Panc1 (cell line): ENCODE measurements at regions not wholly inside any gene's neighbourhood (a gene's known extent, or its start where the extent isn't known, plus 50 kb on each side); places are given as distances from the start of the nearest gene placed in this dataset.

Experiments
- CTCF ChIP-seq: fragments of 450-650 bp; IDR thresholded peaks from 2 replicates; pipeline ENCODE4 v1.5.1; 2017; ENCODE audit warnings: mild to moderate bottlenecking
- POLR2AphosphoS5 ChIP-seq: IDR thresholded peaks from 2 replicates; pipeline ENCODE4 v1.6.1; 2012; ENCODE audit warnings: mild to moderate bottlenecking, low read depth, low read length, moderate library complexity
- REST ChIP-seq, 2 experiments: IDR thresholded peaks; 2 replicates each; pipeline ENCODE4 v1.6.1; 2011 to 2012; ENCODE audit warnings: low read depth in 2 of 2, control low read depth in 1 of 2, low read length in 1 of 2, mild to moderate bottlenecking in 1 of 2, moderate library complexity in 1 of 2; ENCODE audit not compliant: insufficient read depth in 1 of 2
- SIN3A ChIP-seq: IDR thresholded peaks from 2 replicates; pipeline ENCODE4 v1.6.1; 2012; ENCODE audit warnings: low read depth, mild to moderate bottlenecking, low read length, moderate library complexity, borderline replicate concordance; ENCODE audit not compliant: insufficient read depth

- TF ChIP-seq CTCF = no peak
- no peak for TF ChIP-seq POLR2AphosphoS5
- TF ChIP-seq REST (IDR thresholded peaks at IDR 0.05; ENCODE audit: insufficient read depth in 1 of 2, low read depth in 2 of 2, low read length in 1 of 2) = no peak
- TF ChIP-seq SIN3A = no peak
These were observed 1381.1 kb upstream of the LRRTM3 start for GRCh38 chr10:65544756-65545155.
